ENCODE measurements at regions not wholly inside any gene's neighbourhood (a gene's known extent, or its start where the extent isn't known, plus 50 kb on each side); places are given as distances from the start of the nearest gene placed in this dataset.

DNA sequence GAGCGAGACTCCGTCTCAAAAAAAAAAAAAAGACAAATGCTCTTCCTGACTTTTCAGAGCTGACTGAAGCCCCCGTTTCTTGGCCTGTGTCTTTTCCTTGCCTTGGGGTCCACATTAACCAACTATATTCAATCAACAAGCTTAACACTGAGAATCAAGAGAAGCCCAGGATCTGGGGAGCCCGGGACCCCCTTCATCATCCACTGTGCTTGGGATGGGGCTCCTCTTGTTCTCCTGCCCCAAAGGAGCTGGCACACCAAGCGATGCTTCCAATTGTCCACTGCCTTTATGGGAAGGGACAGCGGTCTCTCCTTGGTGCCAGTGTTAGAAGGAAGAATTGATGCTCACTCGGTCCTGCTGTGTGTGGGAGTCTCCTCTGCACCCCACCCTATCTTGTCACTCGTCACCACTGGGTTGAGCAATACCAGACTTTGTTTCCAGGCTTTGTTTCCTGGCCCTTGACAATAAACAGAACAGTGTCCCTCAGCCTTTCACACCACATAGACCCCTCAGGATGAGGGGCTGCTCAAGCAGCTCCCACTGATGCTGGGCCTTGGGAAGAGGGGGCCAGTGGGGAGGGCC is 146.7 kb downstream of the KCNJ12 start:
- TF ChIP-seq, protein P1, sequence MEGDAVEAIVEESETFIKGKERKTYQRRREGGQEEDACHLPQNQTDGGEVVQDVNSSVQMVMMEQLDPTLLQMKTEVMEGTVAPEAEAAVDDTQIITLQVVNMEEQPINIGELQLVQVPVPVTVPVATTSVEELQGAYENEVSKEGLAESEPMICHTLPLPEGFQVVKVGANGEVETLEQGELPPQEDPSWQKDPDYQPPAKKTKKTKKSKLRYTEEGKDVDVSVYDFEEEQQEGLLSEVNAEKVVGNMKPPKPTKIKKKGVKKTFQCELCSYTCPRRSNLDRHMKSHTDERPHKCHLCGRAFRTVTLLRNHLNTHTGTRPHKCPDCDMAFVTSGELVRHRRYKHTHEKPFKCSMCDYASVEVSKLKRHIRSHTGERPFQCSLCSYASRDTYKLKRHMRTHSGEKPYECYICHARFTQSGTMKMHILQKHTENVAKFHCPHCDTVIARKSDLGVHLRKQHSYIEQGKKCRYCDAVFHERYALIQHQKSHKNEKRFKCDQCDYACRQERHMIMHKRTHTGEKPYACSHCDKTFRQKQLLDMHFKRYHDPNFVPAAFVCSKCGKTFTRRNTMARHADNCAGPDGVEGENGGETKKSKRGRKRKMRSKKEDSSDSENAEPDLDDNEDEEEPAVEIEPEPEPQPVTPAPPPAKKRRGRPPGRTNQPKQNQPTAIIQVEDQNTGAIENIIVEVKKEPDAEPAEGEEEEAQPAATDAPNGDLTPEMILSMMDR (IDR thresholded peaks at IDR 0.05; ENCODE audit: low read depth, low read length): no peak

GRCh38 chr17:21523497-21524210 is 147.5 kb downstream of the KCNJ12 start:
- TF ChIP-seq, protein P1 (IDR thresholded peaks at IDR 0.05; ENCODE audit: low read depth, low read length): no peak
- DNase-seq (ENCODE audit: low read depth, low spot score): no peak
- in situ Hi-C loops (cut with HindIII; ENCODE audit: low sequenced_read_pairs): no loop called here
- no peak overlapping the region for H3K4me3 ChIP-seq (ENCODE audit: low read depth, low read length)

More for the DNA sequence above, 146.7 kb downstream of the KCNJ12 start:
- H3K4me3 ChIP-seq (ENCODE audit: low read depth, low read length): no peak overlapping the region
- DNase-seq (ENCODE audit: low read depth, low spot score): no peak
- in situ Hi-C loops (cut with HindIII; ENCODE audit: low sequenced_read_pairs): no loop called here

- TF ChIP-seq, protein P1 (IDR thresholded peaks at IDR 0.05; ENCODE audit: low read depth, low read length): no peak
- no peak for DNase-seq (ENCODE audit: low read depth, low spot score)
- H3K4me3 ChIP-seq (ENCODE audit: low read depth, low read length): no peak overlapping the region
- in situ Hi-C loops (cut with HindIII; ENCODE audit: low sequenced_read_pairs): no loop called here
Observed at GRCh38 chr17:21524211-21524591, 148.0 kb downstream of the KCNJ12 start.

DNA sequence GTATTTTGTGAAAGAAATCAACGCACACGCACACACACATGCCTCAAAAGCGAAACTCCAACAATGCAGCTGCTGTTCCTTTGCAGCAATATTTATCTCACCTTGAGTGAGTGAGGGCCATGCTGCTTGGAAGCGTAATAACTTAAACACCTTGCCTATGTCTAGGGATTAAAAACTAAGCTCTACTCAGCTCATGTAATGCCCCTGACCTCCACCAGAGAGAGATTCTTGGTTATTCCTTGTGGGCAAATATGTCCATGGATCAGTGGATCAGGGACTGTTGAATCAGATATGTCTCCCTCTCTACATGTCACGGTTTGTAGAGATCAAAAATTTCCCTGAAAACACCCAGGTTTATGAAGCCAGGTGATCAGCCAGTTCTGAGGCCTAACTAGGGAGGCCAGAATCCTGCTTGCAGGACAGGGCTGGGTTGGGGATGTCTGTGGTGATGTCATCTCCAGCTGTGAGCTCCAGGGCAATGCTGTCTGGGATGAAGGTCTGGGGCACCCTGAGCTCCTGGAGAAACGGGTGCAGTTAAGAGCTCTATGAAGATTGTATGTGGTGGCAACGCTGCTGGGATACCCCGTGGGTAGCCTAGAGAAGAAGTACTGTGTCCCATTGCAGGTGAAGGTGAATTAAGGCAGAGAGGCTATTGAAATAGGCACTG is 149.4 kb downstream of the KCNJ12 start:
- in situ Hi-C loops (cut with HindIII; ENCODE audit: low sequenced_read_pairs): no loop called here
- TF ChIP-seq, protein P1 (IDR thresholded peaks at IDR 0.05; ENCODE audit: low read depth, low read length): no peak
- DNase-seq (ENCODE audit: low read depth, low spot score): no peak
- no peak overlapping the region for H3K4me3 ChIP-seq (ENCODE audit: low read depth, low read length)

GRCh38 chr17:21528031-21528695 is 152.0 kb downstream of the KCNJ12 start:
- TF ChIP-seq, protein P1 (IDR thresholded peaks at IDR 0.05; ENCODE audit: low read depth, low read length): no peak
- in situ Hi-C loops (cut with HindIII; ENCODE audit: low sequenced_read_pairs): no loop called here
- no peak overlapping the region for H3K4me3 ChIP-seq (ENCODE audit: low read depth, low read length)
- no peak for DNase-seq (ENCODE audit: low read depth, low spot score)

DNA sequence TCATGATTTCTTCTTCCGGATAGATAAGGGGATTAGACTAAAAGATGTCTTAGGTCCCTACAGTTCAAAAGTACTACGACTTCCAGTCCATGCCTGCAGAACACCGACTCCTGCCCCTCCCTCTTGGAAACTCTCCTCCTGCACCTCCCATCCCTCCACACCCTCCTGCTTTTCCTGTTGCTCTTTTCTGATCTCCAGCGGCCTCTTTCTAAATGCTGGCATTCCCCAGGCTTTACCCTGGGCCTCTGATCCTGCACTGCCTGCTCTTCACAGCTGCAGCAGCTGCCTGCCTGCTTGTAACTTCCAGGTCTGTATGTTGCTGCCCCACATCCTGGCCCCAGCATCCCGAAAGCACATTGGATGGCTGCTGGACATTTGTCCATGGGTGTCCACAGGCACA is 154.2 kb downstream of the KCNJ12 start:
- in situ Hi-C loops (cut with HindIII; ENCODE audit: low sequenced_read_pairs): no loop called here
- DNase-seq (ENCODE audit: low read depth, low spot score): no peak
- TF ChIP-seq, protein P1 (IDR thresholded peaks at IDR 0.05; ENCODE audit: low read depth, low read length): no peak

More for the DNA sequence above, 154.2 kb downstream of the KCNJ12 start:
- H3K4me3 ChIP-seq (ENCODE audit: low read depth, low read length): no peak overlapping the region

Data from astrocyte of the spinal cord (primary cell).